AG04450 (cell line): ENCODE measurements at regions not wholly inside any gene's neighbourhood (a gene's known extent, or its start where the extent isn't known, plus 50 kb on each side); places are given as distances from the start of the nearest gene placed in this dataset.
"Not testable (repeated sequence)": the region's sequence is repeated elsewhere in the genome, so short reads cannot be mapped to it uniquely, and the experiment has no call there.

ENCODE experiments used
- CTCF ChIA-PET: fragments of 300-600, 350-600 bp; formaldehyde crosslinking; extraction: SDS; loops from one replicate; lab custom pipeline; 2022; ENCODE audit warnings: antibody characterized with exemption, inconsistent platforms; lab: Charles Lee
- POLR2A ChIA-PET: fragments of 350-600 bp; formaldehyde crosslinking; extraction: SDS; loops from one replicate; lab custom pipeline; 2021; ENCODE audit warnings: antibody characterized with exemption, inconsistent platforms; lab: Yijun Ruan, JAX
- DNase-seq: peaks from one replicate; pipeline ENCODE4 v3.0.0-alpha.2; 2011; ENCODE audit warnings: low read depth, low spot score
- H3K27ac ChIP-seq: one replicate; pipeline ENCODE4 v1.5.1; 2012; ENCODE audit warnings: low read depth, low read length, control low read depth
- H3K27me3 ChIP-seq: one replicate; pipeline ENCODE4 v1.6.0; 2012; ENCODE audit warnings: low read length; ENCODE audit not compliant: control insufficient read depth, insufficient read depth
- H3K4me3 ChIP-seq: 2 replicates; pipeline ENCODE4 v1.5.1; 2011; ENCODE audit warnings: mild to moderate bottlenecking, low read depth, low read length, control low read depth
- H3K9me3 ChIP-seq: 2 replicates; pipeline ENCODE4 v1.5.1; 2012; ENCODE audit warnings: low read length; ENCODE audit not compliant: control insufficient read depth, insufficient read depth

DNA sequence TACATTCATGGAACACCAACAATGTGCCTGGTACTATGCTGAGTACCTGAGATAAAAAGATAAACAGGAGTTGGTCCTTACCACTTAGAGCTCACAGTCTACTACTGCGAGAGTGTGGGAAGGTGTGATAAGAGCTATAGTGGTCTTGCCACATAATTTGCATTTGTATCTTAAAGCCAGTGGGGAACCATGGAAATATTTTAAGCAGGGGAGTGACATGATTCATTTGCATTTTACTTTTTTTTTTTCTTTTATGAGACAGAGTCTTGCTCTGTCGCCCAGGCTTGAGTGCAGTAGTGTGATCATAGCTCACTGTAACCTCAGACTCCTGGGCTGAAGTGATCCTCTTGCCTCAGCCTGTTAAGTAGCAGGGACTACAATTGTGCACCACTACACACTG lies 53.6 kb downstream of the SRGAP2 start:
- DNase-seq, H3K27ac ChIP-seq, CTCF ChIA-PET, H3K9me3 ChIP-seq, H3K27me3 ChIP-seq, H3K4me3 ChIP-seq, POLR2A ChIA-PET: not testable (repeated sequence)

DNA sequence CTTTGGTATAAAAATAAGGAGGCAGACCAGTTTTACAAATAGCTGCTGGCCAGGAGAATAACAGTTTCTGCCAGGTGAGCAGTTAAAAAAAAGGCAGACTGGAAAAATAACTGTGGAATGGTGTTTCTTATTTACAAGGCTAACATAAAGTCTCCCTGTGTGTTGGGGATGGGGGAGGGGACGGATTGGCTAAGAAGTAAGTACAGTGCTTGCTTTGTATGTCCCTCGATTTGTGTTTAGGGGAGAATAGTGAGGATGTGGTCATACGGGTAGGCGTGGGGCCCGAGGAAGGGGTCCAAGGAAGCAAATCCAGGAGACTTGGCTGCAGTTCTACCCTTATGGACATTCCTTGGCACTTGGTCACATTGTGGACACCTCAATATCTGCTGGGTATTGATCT lies 58.1 kb downstream of the SRGAP2 start:
- CTCF ChIA-PET, POLR2A ChIA-PET, H3K9me3 ChIP-seq, H3K27me3 ChIP-seq, H3K27ac ChIP-seq, DNase-seq, H3K4me3 ChIP-seq: not testable (repeated sequence)

- DNase-seq, POLR2A ChIA-PET, H3K27ac ChIP-seq, H3K4me3 ChIP-seq, H3K9me3 ChIP-seq, H3K27me3 ChIP-seq, CTCF ChIA-PET: not testable (repeated sequence)
Measured at GRCh38 chr1:206262424-206262823, 59.1 kb downstream of the SRGAP2 start.

DNA sequence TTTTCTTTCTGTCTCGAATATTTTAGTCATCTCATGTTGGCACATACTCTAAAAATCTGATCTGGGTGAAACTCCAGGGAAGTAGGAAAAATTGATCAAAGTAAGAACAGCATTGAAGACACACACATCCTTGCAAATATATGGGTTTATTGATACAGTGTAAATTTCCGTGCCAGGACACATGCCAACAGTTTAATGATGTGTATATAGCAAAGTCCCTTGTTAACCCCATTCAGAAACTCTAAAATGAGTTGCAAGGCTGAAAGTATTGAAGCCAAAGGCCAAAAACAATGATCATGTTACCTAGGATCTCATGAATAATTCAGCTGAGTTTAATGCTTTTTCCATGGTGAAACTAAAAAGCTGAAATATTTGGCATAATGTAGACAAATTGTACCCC lies 61.6 kb downstream of the SRGAP2 start:
- DNase-seq, H3K9me3 ChIP-seq, POLR2A ChIA-PET, CTCF ChIA-PET, H3K27ac ChIP-seq, H3K4me3 ChIP-seq, H3K27me3 ChIP-seq: not testable (repeated sequence)

- DNase-seq, H3K27me3 ChIP-seq, CTCF ChIA-PET, H3K4me3 ChIP-seq, H3K9me3 ChIP-seq, H3K27ac ChIP-seq, POLR2A ChIA-PET: not testable (repeated sequence)
Measured at GRCh38 chr1:206271153-206271552, 67.8 kb downstream of the SRGAP2 start.

DNA sequence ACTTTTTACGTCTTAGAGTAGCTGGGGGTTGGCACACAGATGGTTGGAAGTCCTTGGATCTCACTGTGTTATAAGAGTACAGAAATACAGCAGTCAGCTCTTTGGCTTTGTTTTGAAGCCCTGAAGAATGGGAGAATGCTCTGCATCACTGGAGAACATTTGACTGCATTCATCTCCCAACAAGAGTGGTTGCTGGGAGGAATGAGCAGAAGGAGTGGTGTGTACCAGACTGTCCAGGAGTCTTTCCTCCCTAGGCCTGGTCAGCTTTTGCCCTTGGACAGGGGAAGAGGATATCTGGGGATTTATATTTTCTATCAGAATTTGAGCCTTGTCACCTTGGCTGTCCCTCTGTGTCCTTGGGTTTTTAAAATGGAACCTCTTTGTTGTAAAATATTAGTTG lies 69.8 kb downstream of the SRGAP2 start:
- H3K27ac ChIP-seq, H3K4me3 ChIP-seq, H3K9me3 ChIP-seq, DNase-seq, CTCF ChIA-PET, POLR2A ChIA-PET, H3K27me3 ChIP-seq: not testable (repeated sequence)

DNA sequence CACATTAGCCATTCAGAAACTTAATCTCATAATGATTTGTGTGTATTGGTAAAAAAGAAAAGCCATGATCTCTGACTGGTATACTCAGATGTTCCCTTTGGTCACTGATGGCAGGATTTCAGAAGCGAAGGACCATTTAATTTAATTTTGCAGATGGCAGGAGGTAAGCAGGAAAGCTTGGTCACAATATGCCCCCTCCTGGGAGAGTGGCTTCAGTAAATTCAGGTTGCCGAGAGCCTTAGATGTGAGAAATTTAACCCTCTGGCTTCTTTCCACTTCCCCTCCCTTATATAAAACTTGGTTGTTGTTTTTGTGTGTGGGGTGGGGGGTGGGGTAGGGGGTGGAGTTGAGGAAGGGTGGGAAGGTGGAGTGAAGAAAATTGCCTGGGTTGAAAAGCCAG lies 72.8 kb downstream of the SRGAP2 start:
- CTCF ChIA-PET, H3K9me3 ChIP-seq, H3K27ac ChIP-seq, POLR2A ChIA-PET, H3K27me3 ChIP-seq, H3K4me3 ChIP-seq, DNase-seq: not testable (repeated sequence)

DNA sequence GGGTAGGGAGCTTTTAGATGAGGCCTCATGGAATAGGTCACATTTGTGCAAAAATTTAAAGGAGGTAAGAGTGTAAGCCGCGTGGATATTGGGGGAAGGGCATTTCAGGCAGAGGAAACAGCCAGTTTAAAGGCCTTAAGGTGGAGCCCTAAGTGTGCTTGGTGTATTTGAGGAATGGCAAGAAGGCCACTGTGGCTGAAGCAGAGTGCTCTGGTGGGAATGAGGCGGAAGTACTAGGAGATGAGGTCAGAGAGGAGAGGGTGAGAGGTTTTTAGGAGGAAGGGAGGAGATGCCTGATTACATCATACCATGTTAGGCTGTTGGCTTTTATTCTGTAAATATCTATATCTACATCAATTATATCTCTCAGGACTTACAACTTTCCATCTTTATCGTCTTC lies 75.3 kb downstream of the SRGAP2 start:
- H3K9me3 ChIP-seq, POLR2A ChIA-PET, H3K4me3 ChIP-seq, CTCF ChIA-PET, H3K27me3 ChIP-seq, H3K27ac ChIP-seq, DNase-seq: not testable (repeated sequence)

DNA sequence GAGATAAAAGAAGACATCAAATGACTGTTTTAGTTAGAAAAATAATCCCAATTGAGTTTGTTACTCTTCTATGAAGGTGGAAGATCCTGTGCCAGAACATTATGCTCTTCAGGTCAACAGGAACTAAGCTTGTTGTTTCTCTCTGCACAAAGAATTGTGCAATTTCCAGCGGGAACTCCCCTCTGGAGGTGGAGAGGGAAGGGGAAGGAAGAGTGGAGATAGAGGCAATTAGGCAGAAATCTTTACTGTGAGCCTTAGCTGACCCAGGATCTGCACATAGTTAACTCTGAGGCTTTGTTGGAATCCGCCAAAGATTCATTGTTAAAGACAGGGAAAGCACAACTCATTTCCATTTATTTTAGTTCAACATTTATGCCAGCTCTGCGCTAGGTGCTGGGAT lies 77.3 kb downstream of the SRGAP2 start:
- H3K9me3 ChIP-seq, POLR2A ChIA-PET, CTCF ChIA-PET, DNase-seq, H3K27ac ChIP-seq, H3K27me3 ChIP-seq, H3K4me3 ChIP-seq: not testable (repeated sequence)

- H3K4me3 ChIP-seq, DNase-seq, H3K9me3 ChIP-seq, H3K27me3 ChIP-seq, CTCF ChIA-PET, POLR2A ChIA-PET, H3K27ac ChIP-seq: not testable (repeated sequence)
Measured at GRCh38 chr1:206281912-206282654, 78.7 kb downstream of the SRGAP2 start.

DNA sequence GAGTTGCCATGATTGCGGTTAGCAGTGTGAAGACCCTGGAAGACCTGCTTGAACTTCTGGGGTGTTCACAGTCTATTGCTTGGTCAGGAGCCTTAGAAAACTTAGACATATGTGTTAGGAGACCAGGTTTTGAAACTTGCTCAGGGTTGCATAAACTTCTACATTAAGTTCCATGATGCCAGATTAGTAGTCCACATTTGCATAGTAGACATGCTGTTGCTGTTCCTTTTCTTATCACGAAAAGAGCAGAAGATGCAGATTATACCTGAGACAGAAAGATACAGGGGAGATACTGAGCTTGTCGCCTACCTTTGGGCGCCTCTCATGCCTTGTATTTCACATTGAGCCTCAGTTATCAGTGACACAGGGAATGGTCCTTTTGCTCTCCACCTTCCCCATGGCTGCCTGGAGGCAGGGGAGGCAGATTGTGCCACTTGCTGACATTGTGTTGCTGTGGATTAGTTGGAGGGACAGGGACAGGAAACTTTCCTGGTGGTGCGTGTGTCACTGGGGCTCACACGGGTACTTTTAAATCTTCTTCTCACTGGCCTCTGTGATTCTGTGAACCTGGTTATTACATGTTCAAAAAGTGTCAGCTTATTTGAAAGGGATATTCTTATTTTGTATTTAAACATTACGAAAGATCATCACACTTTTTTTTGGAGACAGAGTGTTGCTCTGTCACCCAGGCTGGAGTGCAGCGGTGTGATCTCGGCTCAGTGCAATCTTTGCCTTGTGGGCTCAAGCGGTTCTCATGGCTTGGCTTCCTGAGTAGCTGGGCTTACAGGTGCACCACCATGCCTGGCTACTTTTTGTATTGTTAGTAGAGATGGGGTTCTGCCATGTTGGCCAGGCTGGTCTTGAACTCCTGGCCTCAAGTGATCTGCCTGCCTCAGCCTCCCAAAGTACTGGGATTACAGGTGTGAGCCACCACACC lies 82.0 kb downstream of the SRGAP2 start:
- H3K4me3 ChIP-seq, H3K9me3 ChIP-seq, CTCF ChIA-PET, H3K27ac ChIP-seq, POLR2A ChIA-PET, DNase-seq, H3K27me3 ChIP-seq: not testable (repeated sequence)

GRCh38 chr1:206287759-206288158 lies 84.4 kb downstream of the SRGAP2 start:
- H3K4me3 ChIP-seq, H3K27me3 ChIP-seq, CTCF ChIA-PET, H3K9me3 ChIP-seq, H3K27ac ChIP-seq, DNase-seq, POLR2A ChIA-PET: not testable (repeated sequence)
